LNCaP clone FGC (cell line): ENCODE measurements at regions not wholly inside any gene's neighbourhood (a gene's known extent, or its start where the extent isn't known, plus 50 kb on each side); places are given as distances from the start of the nearest gene placed in this dataset.

Experiments used
- DNase-seq: peaks from one replicate; pipeline ENCODE4 v3.0.0-alpha.2; 2011; ENCODE audit warnings: low read depth
- H3K4me3 ChIP-seq: 2 replicates; pipeline ENCODE4 v1.5.1; 2011; ENCODE audit warnings: mild to moderate bottlenecking, low read depth, low read length, control low read depth
- CTCF ChIP-seq: IDR thresholded peaks from 2 replicates; pipeline ENCODE4 v1.5.1; 2012; ENCODE audit warnings: mild to moderate bottlenecking; ENCODE audit not compliant: control insufficient read depth, insufficient read depth; ENCODE audit errors: extremely low read depth

DNA sequence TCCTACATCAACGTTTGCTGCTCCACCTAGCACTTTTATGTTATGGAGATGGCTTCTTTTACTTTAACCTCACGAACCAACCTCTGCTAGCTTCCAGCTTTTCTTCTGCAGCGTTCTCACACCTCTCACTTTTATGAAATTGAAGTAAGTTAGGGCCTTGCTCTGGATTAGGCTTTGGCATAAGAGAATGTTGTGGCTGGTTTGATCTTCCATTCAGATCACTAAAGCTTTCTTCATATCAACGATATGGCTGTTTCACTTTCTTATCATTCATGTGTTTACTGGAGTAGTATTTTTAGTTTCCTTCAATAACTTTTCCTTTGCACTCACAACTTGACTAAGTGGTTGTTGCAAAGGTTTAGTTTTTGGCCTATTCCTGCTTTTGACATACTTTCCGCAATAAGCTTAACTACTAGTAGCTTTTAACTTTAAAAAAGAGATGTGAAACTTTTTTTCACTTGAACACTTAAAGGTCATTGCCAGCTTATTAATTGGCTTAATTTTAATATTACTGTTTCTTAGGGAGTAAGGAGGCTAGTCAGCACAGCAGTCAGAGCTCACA, 60.0 kb upstream of the SPRY2 start:
- H3K4me3 ChIP-seq: no peak overlapping the region
- TF ChIP-seq CTCF: no peak
- DNase-seq: no peak

- no peak for TF ChIP-seq CTCF
- no peak overlapping the region for H3K4me3 ChIP-seq
- DNase-seq: no peak
These were observed 59.4 kb upstream of the SPRY2 start for GRCh38 chr13:80400164-80400864.

GRCh38 chr13:80399340-80400163, 58.6 kb upstream of the SPRY2 start:
- no peak for TF ChIP-seq CTCF
- H3K4me3 ChIP-seq: no peak overlapping the region
- DNase-seq: no peak
